NB4 (cell line): ENCODE measurements at regions not wholly inside any gene's neighbourhood (a gene's known extent, or its start where the extent isn't known, plus 50 kb on each side); places are given as distances from the start of the nearest gene placed in this dataset.

Experiments used
- DNase-seq: peaks from one replicate; pipeline ENCODE4 v3.0.0; 2010; ENCODE audit warnings: low read depth
- H3K4me3 ChIP-seq: one replicate; pipeline ENCODE4 v1.5.1; 2011; ENCODE audit warnings: mild to moderate bottlenecking, low read depth, low read length, moderate library complexity
- CTCF ChIP-seq: IDR thresholded peaks from one replicate; pipeline ENCODE4 v1.5.1; 2012; ENCODE audit warnings: low read depth, low read length
- MAX ChIP-seq: IDR thresholded peaks from 2 replicates; pipeline ENCODE4 v1.6.1; 2011; ENCODE audit warnings: low read depth, low read length
- MYC ChIP-seq: IDR thresholded peaks from 2 replicates; pipeline ENCODE4 v1.6.1; 2011; ENCODE audit warnings: low read depth, low read length
- POLR2A ChIP-seq: IDR thresholded peaks from 2 replicates; pipeline ENCODE4 v1.6.1; 2011; ENCODE audit warnings: mild to moderate bottlenecking; ENCODE audit not compliant: insufficient read length; ENCODE audit errors: extremely low read depth

- DNase-seq, result no peak
- no peak for TF ChIP-seq MAX
- TF ChIP-seq POLR2A, result no peak
- TF ChIP-seq MYC, result no peak
- no peak for TF ChIP-seq CTCF
- no peak overlapping the region for H3K4me3 ChIP-seq
Observed at GRCh38 chr2:51650769-51651168, 618.8 kb upstream of the NRXN1 start.

GRCh38 chr2:51649366-51649765, 617.4 kb upstream of the NRXN1 start:
- no peak overlapping the region for H3K4me3 ChIP-seq
- no peak for TF ChIP-seq CTCF
- TF ChIP-seq POLR2A, result no peak
- TF ChIP-seq MAX, result no peak
- no peak for DNase-seq

- no peak for TF ChIP-seq MAX
- no peak for TF ChIP-seq MYC
- no peak for TF ChIP-seq POLR2A
- no peak for TF ChIP-seq CTCF
- no peak for DNase-seq
Observed at GRCh38 chr2:51638811-51639210, 606.9 kb upstream of the NRXN1 start.

GRCh38 chr2:51633073-51633472, 601.1 kb upstream of the NRXN1 start:
- no peak for DNase-seq
- TF ChIP-seq MAX (no peak), CTCF (no peak), POLR2A (no peak), MYC (no peak)
- H3K4me3 ChIP-seq, result no peak overlapping the region

More at GRCh38 chr2:51638811-51639210, 606.9 kb upstream of the NRXN1 start:
- H3K4me3 ChIP-seq, result no peak overlapping the region

- H3K4me3 ChIP-seq, result no peak overlapping the region
- no peak for TF ChIP-seq MAX
- no peak for TF ChIP-seq MYC
- TF ChIP-seq CTCF, result no peak
- no peak for TF ChIP-seq POLR2A
- no peak for DNase-seq
Observed at GRCh38 chr2:51629406-51629805, 597.5 kb upstream of the NRXN1 start.

GRCh38 chr2:51628917-51629316, 597.0 kb upstream of the NRXN1 start:
- H3K4me3 ChIP-seq, result no peak overlapping the region
- TF ChIP-seq POLR2A (no peak), CTCF (no peak), MYC (no peak), MAX (no peak)
- no peak for DNase-seq
